Kidney (tissue), 13 donors: ENCODE measurements at regions not wholly inside any gene's neighbourhood (a gene's known extent, or its start where the extent isn't known, plus 50 kb on each side); places are given as distances from the start of the nearest gene placed in this dataset.

Source experiments
- DNase-seq, 5 donors: peaks; one replicate each; pipeline ENCODE4 v3.0.0-alpha.2; 2013 to 2020
- FAIRE-seq: peaks from 2 replicates; lab custom pipeline; 2012; peaks lifted over from hg19 to GRCh38; lab: Jason Lieb, UNC
- H3K27ac ChIP-seq, 2 donors: one replicate each; pipeline ENCODE4 v1.7.0; 2013; ENCODE audit warnings: low read depth in 2 of 2, low read length in 2 of 2, inconsistent platforms in 1 of 2
- H3K27me3 ChIP-seq: one replicate; pipeline ENCODE4 v1.7.1; 2013; ENCODE audit warnings: low read length, inconsistent platforms; ENCODE audit not compliant: control insufficient read depth, insufficient read depth
- H3K36me3 ChIP-seq, 3 donors: one replicate each; pipeline versions ENCODE4 v1.7.0 to v1.7.1; 2013; ENCODE audit warnings: low read length in 3 of 3, control low read depth in 1 of 3, inconsistent platforms in 1 of 3; ENCODE audit not compliant: insufficient read depth in 3 of 3, control insufficient read depth in 2 of 3
- H3K4me1 ChIP-seq, 3 donors: one replicate each; pipeline versions ENCODE4 v1.7.0 to v1.7.1; 2013; ENCODE audit warnings: low read length in 3 of 3, inconsistent platforms in 1 of 3, low read depth in 1 of 3; ENCODE audit not compliant: control insufficient read depth in 2 of 3, insufficient read depth in 2 of 3
- H3K4me3 ChIP-seq, 3 donors: one replicate each; pipeline versions ENCODE4 v1.7.0 to v1.8.1; 2013; ENCODE audit warnings: low read length in 3 of 3, control low read depth in 1 of 3, inconsistent platforms in 1 of 3
- H3K9ac ChIP-seq, 3 donors: one replicate each; pipeline versions ENCODE4 v1.7.0 to v1.7.1; 2013; ENCODE audit warnings: low read length in 3 of 3, control low read depth in 1 of 3, inconsistent platforms in 1 of 3
- H3K9me3 ChIP-seq, 3 donors: one replicate each; pipeline versions ENCODE4 v1.7.0 to v1.7.1; 2013; ENCODE audit warnings: low read length in 3 of 3, control low read depth in 1 of 3, inconsistent platforms in 1 of 3; ENCODE audit not compliant: control insufficient read depth in 2 of 3, insufficient read depth in 1 of 3
- CTCF ChIP-seq: IDR thresholded peaks from 3 replicates; pipeline ENCODE4 v1.5.1; 2012; ENCODE audit warnings: mild to moderate bottlenecking, moderate library complexity, borderline replicate concordance; ENCODE audit not compliant: insufficient read depth; ENCODE audit errors: extremely low read depth
- intact Hi-C: fragments of 100-400 bp; cut with DNase I; formaldehyde crosslinking; loops from one replicate; pipeline ENCODE4 v1.11.1; 2022
- donor health status: control.
- donor health status: control.
- donor health status: control.
- donor health status: control.
- donor health status: control.
- donor health status: DM: yes; HTN: yes; CAD: no.
- donor health status: Normal renal cell carcinoma (clear cell type).

DNA sequence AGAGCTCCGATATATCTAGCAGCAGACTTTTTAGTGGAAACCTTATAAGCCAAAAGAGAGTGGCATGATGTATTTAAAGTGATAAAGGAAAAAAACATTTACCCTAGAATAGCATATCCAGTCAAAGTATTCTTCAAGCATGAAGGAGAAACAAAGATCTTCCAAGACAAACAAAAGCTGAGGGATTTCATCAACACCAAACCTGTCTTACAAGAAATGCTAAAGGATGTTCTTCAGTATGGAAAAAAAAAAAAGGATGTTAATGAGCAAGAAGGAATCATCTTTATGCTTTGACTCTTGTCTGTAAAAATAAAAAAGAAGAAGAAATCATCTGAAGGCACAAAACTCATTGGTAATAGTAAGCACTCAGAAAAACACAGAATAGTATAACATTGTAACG, 338.2 kb downstream of the TLE1 start:
- Histone ChIP-seq H3K9ac (no peak overlapping the region), H3K36me3 (no peaks in the 10 kb centered on the region), H3K27ac (no peak overlapping the region), H3K27me3 (no peaks in the 10 kb centered on the region), H3K9me3 (no peaks in the 10 kb centered on the region), H3K4me1 (no peaks in the 10 kb centered on the region), H3K4me3 (no peak overlapping the region)
- no peak for TF ChIP-seq CTCF
- no peak for DNase-seq
- FAIRE-seq, result no peak
- intact Hi-C loops, result no loop called here

- no peaks in the 10 kb centered on the region for H3K27me3 ChIP-seq
- H3K9me3 ChIP-seq, result peaks cover 0 to 3% (median 0%) of the 10 kb centered on the region in 3 donors
- H3K36me3 ChIP-seq, result no peaks in the 10 kb centered on the region
- no peaks in the 10 kb centered on the region for H3K4me1 ChIP-seq
- H3K9ac ChIP-seq, result no peak overlapping the region
- FAIRE-seq (no peak), DNase-seq (no peak)
- no peak overlapping the region for H3K4me3 ChIP-seq
- intact Hi-C loops, result no loop called here
- no peak overlapping the region for H3K27ac ChIP-seq
- TF ChIP-seq CTCF, result no peak
Observed at GRCh38 chr9:81344366-81344765, 345.0 kb downstream of the TLE1 start.

DNA sequence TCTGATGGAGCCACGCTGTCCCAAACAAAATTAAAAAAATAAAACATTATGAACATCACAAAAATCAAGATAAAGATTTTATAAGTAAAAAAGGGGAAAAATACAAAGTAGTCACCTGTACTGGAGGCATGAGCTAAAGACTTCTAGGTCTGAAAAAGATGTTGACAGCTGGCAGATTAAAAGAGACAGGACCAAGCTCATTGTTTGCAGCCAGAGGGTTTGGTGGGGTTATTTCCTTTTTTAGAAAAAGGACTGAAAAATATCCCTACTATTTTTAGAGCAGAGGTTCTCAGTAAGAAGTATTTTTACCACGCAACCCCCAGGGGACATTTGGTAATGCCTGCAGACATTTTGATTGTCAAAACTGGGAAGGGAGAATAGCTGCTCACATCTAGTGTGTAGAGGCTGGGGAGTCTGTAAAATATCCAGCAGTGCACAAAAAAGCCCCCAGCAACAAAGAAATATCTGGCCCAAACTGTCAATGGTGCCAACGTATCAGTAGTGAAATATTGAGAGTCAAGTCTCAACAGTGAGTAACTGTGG, 353.4 kb downstream of the TLE1 start:
- H3K9me3 ChIP-seq, result peaks cover 0 to 3% (median 0%) of the 10 kb centered on the region in 3 donors
- intact Hi-C loops, result no loop called here
- no peaks in the 10 kb centered on the region for H3K4me1 ChIP-seq
- no peak for TF ChIP-seq CTCF
- H3K27ac ChIP-seq, result no peak overlapping the region
- H3K36me3 ChIP-seq, result no peaks in the 10 kb centered on the region
- FAIRE-seq (no peak), DNase-seq (no peak)
- no peaks in the 10 kb centered on the region for H3K27me3 ChIP-seq
- no peak overlapping the region for H3K9ac ChIP-seq
- no peak overlapping the region for H3K4me3 ChIP-seq

- no peaks in the 10 kb centered on the region for H3K27me3 ChIP-seq
- no peak overlapping the region for H3K9ac ChIP-seq
- H3K4me1 ChIP-seq, result no peaks in the 10 kb centered on the region
- no peak overlapping the region for H3K4me3 ChIP-seq
- H3K27ac ChIP-seq, result no peak overlapping the region
- H3K36me3 ChIP-seq, result no peaks in the 10 kb centered on the region
- no peak for DNase-seq
- H3K9me3 ChIP-seq, result peaks cover 0 to 15% (median 0%) of the 10 kb centered on the region in 3 donors
- intact Hi-C loops, result no loop called here
- no peak for FAIRE-seq
- no peak for TF ChIP-seq CTCF
Observed at GRCh38 chr9:81321551-81321950, 367.8 kb downstream of the TLE1 start.
